A549 (cell line): ENCODE measurements at regions not wholly inside any gene's neighbourhood (a gene's known extent, or its start where the extent isn't known, plus 50 kb on each side); places are given as distances from the start of the nearest gene placed in this dataset.
A peak's percentile ranks its signal among the peaks of the same experiment; 100 is the strongest.

ENCODE experiments used
- ATAC-seq, 2 experiments: fragments of 200-7000 bp in 1 of 2; fragments of >200 bp in 1 of 2; cut with Nextera tagmentation in 1 of 2; cut with Tn5 transposase in 1 of 2; 3 replicates each; pipeline versions ENCODE4 v1.8.0 to v1.9.1; 2018 to 2020; ENCODE audit warnings: mild to moderate bottlenecking in 1 of 2, moderate library complexity in 1 of 2
- CTCF ChIA-PET: fragments of 300-600 bp; sonication (Branson Sonifier 250); formaldehyde crosslinking; extraction: SDS; loops from one replicate; lab custom pipeline; 2021; ENCODE audit warnings: antibody characterized with exemption, inconsistent platforms; lab: Yijun Ruan, JAX
- POLR2A ChIA-PET: fragments of 350-600 bp; formaldehyde crosslinking; extraction: SDS; loops from one replicate; lab custom pipeline; 2021; ENCODE audit warnings: antibody characterized with exemption, inconsistent platforms; lab: Yijun Ruan, JAX
- DNase-seq, 2 experiments: peaks; one replicate each; pipeline versions ENCODE4 v3.0.0 to v3.0.0-alpha.2; 2011 to 2016; ENCODE audit warnings: low read depth in 1 of 2, low spot score in 1 of 2
- FAIRE-seq: peaks from 2 replicates; lab custom pipeline; 2011; peaks lifted over from hg19 to GRCh38; lab: Jason Lieb, UNC
- H3K27ac ChIP-seq, 2 experiments: fragments of >200 bp; sonication (Bioruptor Twin); formaldehyde crosslinking; 3 replicates each; pipeline ENCODE4 v1.5.1; 2016 to 2017
- H3K4me1 ChIP-seq: fragments of >200 bp; sonication (Bioruptor Twin); formaldehyde crosslinking; 3 replicates; pipeline ENCODE4 v1.6.1; 2016
- H3K4me2 ChIP-seq: fragments of >200 bp; sonication (Bioruptor Twin); formaldehyde crosslinking; 3 replicates; pipeline ENCODE4 v1.6.1; 2016
- H3K4me3 ChIP-seq: fragments of >200 bp; sonication (Bioruptor Twin); formaldehyde crosslinking; 3 replicates; pipeline ENCODE4 v1.5.1; 2016
- H3K9me3 ChIP-seq: fragments of >200 bp; sonication (Bioruptor Twin); formaldehyde crosslinking; 3 replicates; pipeline ENCODE4 v1.6.1; 2016
- BCL3 ChIP-seq: fragments of >200 bp; sonication (Bioruptor Twin); formaldehyde crosslinking; IDR thresholded peaks from 3 replicates; pipeline ENCODE4 v1.6.1; 2016
- CBX8 ChIP-seq: fragments of 200-600 bp; sonication (generic); IDR thresholded peaks from 2 replicates; pipeline ENCODE4 v1.6.1; 2016
- CTCF ChIP-seq: fragments of >200 bp; sonication (Bioruptor Twin); formaldehyde crosslinking; IDR thresholded peaks from 3 replicates; pipeline ENCODE4 v1.5.1; 2016
- EHF ChIP-seq: fragments of 250-450 bp; sonication (Bioruptor Pico); IDR thresholded peaks from 2 replicates; pipeline ENCODE4 v1.5.0; 2020; ENCODE audit warnings: mild to moderate bottlenecking
- EHMT2 ChIP-seq: fragments of 200-600 bp; sonication (generic); IDR thresholded peaks from 2 replicates; pipeline ENCODE4 v1.6.1; 2016; ENCODE audit warnings: antibody characterized with exemption, low read depth, mild to moderate bottlenecking, moderate library complexity
- HDAC2 ChIP-seq: fragments of 200-600 bp; sonication (generic); IDR thresholded peaks from 2 replicates; pipeline ENCODE4 v1.6.1; 2016
- HES2 ChIP-seq: fragments of >200 bp; sonication (Bioruptor Twin); formaldehyde crosslinking; IDR thresholded peaks from 2 replicates; pipeline ENCODE4 v1.6.1; 2016
- HEYL ChIP-seq: fragments of 250-450 bp; sonication (Bioruptor Pico); IDR thresholded peaks from 2 replicates; pipeline ENCODE4 v1.8.0; 2021; ENCODE audit warnings: mild to moderate bottlenecking, moderate library complexity
- JUNB ChIP-seq: fragments of >200 bp; sonication (Bioruptor Twin); formaldehyde crosslinking; IDR thresholded peaks from 2 replicates; pipeline ENCODE4 v1.6.1; 2016
- KDM1A ChIP-seq: fragments of 200-600 bp; sonication (generic); IDR thresholded peaks from 2 replicates; pipeline ENCODE4 v1.6.1; 2016; ENCODE audit warnings: low read depth, mild to moderate bottlenecking
- KDM5A ChIP-seq: fragments of 200-600 bp; sonication (generic); IDR thresholded peaks from 2 replicates; pipeline ENCODE4 v1.6.1; 2016; ENCODE audit warnings: antibody characterized with exemption, mild to moderate bottlenecking
- MAX ChIP-seq: IDR thresholded peaks from 2 replicates; pipeline ENCODE4 v1.6.1; 2012
- MAZ ChIP-seq: fragments of 150-350 bp; IDR thresholded peaks from 2 replicates; pipeline ENCODE4 v1.6.1; 2014; ENCODE audit warnings: antibody characterized with exemption, low read depth, low read length, borderline replicate concordance
- NPAS2 ChIP-seq: fragments of 250-450 bp; sonication (Bioruptor Pico); IDR thresholded peaks from 2 replicates; pipeline ENCODE4 v1.8.0; 2022; ENCODE audit warnings: mild to moderate bottlenecking, moderate library complexity, borderline replicate concordance
- NR3C1 ChIP-seq: fragments of >200 bp; sonication (Bioruptor Twin); formaldehyde crosslinking; IDR thresholded peaks from 3 replicates; pipeline ENCODE4 v1.6.1; 2017
- PBX3 ChIP-seq: IDR thresholded peaks from 2 replicates; pipeline ENCODE4 v1.6.1; 2012
- PHF8 ChIP-seq: fragments of 200-600 bp; sonication (generic); IDR thresholded peaks from 2 replicates; pipeline ENCODE4 v1.6.1; 2016; ENCODE audit warnings: low read depth, mild to moderate bottlenecking, antibody characterized with exemption, moderate library complexity, borderline replicate concordance
- POLR2A ChIP-seq: IDR thresholded peaks from 2 replicates; pipeline ENCODE4 v1.6.1; 2012; ENCODE audit warnings: mild to moderate bottlenecking, low read length
- POLR2AphosphoS2 ChIP-seq: conservative IDR thresholded peaks from 2 replicates; pipeline ENCODE4 v1.6.1; 2012; ENCODE audit warnings: low read length, improper control_type of control experiment, inconsistent platforms
- RAD21 ChIP-seq, 2 experiments: fragments of >200 bp in 1 of 2; sonication (Bioruptor Twin) in 1 of 2; formaldehyde crosslinking in 1 of 2; IDR thresholded peaks in 1 of 2; conservative IDR thresholded peaks in 1 of 2; 2 replicates in 1 of 2; 3 replicates in 1 of 2; pipeline ENCODE4 v1.6.1; 2012 to 2018; ENCODE audit warnings: inconsistent platforms in 1 of 2
- RCOR1 ChIP-seq: fragments of 150-350 bp; IDR thresholded peaks from 2 replicates; pipeline ENCODE4 v1.6.1; 2014; ENCODE audit warnings: antibody characterized with exemption, low read length, low read depth
- RNF2 ChIP-seq: fragments of 200-600 bp; sonication (generic); IDR thresholded peaks from 2 replicates; pipeline ENCODE4 v1.6.1; 2016; ENCODE audit warnings: low read depth, mild to moderate bottlenecking, antibody characterized with exemption, moderate library complexity, borderline replicate concordance
- SMC3 ChIP-seq: fragments of >200 bp; sonication (Bioruptor Twin); formaldehyde crosslinking; IDR thresholded peaks from 3 replicates; pipeline ENCODE4 v1.6.1; 2018; ENCODE audit warnings: inconsistent platforms
- TFCP2L1 ChIP-seq: fragments of 250-450 bp; sonication (Bioruptor Pico); IDR thresholded peaks from 2 replicates; pipeline ENCODE4 v1.5.0; 2021; ENCODE audit warnings: mild to moderate bottlenecking
- TP53 ChIP-seq: fragments of 250-450 bp; sonication (Bioruptor Pico); IDR thresholded peaks from 2 replicates; pipeline ENCODE4 v1.5.0; 2021; ENCODE audit warnings: mild to moderate bottlenecking, moderate library complexity
- ZFP36 ChIP-seq: fragments of 450-650 bp; IDR thresholded peaks from 2 replicates; pipeline ENCODE4 v1.6.1; 2014; ENCODE audit warnings: borderline replicate concordance; ENCODE audit not compliant: partially characterized antibody
- ZSCAN20 ChIP-seq: fragments of 250-450 bp; sonication (Bioruptor Pico); IDR thresholded peaks from 2 replicates; pipeline ENCODE4 v1.8.0; 2022; ENCODE audit warnings: mild to moderate bottlenecking, moderate library complexity
- WGBS: methylation state at CpG from one replicate; pipeline ENCODE4 v1.1.6; 2017; ENCODE audit errors: missing lambda C conversion rate; 5-methylcytosine and 5-hydroxymethylcytosine counted together
- TF ChIP-seq, protein P1 (sequence below): fragments of 450-650 bp; IDR thresholded peaks from 2 replicates; pipeline ENCODE4 v1.6.1; 2014; ENCODE audit warnings: antibody characterized with exemption

- POLR2A ChIA-PET: no interaction called here
- TF ChIP-seq MAX (peak; percentile 10; the same call in 1 of the 2 replicates), RCOR1 (no peak)
- H3K4me2 ChIP-seq: peak overlapping the region; percentile 64
- ATAC-seq (peak in 1 of 2 experiments; percentile 55; a peak in 3 of 6 replicates), FAIRE-seq (peak; percentile 32), DNase-seq (peak in 1 of 2 experiments; percentile 15)
- no peaks in the 10 kb centered on the region; the same call in 2 of the 3 replicates for H3K9me3 ChIP-seq
- H3K4me1 ChIP-seq: peaks cover 30% of the 10 kb centered on the region
- no peak overlapping the region for H3K4me3 ChIP-seq
- WGBS: 68% methylated on average over 5 of the region's 5 CpGs
- CTCF ChIA-PET: no interaction called here
- H3K27ac ChIP-seq: peak overlapping the region; percentile 64 to 67
These were observed 611.7 kb downstream of the NR2F1-AS1 start for GRCh38 chr5:92969191-92969780.

- DNase-seq: no peak
- Histone ChIP-seq H3K4me3 (no peak overlapping the region), H3K4me1 (peaks cover under 1% of the 10 kb centered on the region)
- WGBS: 97% methylated on average over 2 of the region's 2 CpGs
- CTCF ChIA-PET: no interaction called here
- TF ChIP-seq SMC3 (no peak), TFCP2L1 (CRISPR knock-in tag) (no peak), RNF2 (no peak), RAD21 (conservative IDR thresholded peaks at IDR 0.05 in 1 of 2, IDR thresholded peaks at IDR 0.05 in 1 of 2) (no peak), PHF8 (no peak), HES2 (no peak), NPAS2 (no peak)
- TF ChIP-seq, protein P1, sequence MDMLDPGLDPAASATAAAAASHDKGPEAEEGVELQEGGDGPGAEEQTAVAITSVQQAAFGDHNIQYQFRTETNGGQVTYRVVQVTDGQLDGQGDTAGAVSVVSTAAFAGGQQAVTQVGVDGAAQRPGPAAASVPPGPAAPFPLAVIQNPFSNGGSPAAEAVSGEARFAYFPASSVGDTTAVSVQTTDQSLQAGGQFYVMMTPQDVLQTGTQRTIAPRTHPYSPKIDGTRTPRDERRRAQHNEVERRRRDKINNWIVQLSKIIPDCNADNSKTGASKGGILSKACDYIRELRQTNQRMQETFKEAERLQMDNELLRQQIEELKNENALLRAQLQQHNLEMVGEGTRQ: no peak
- TF ChIP-seq, all 56 proteins: peak for 0
- no peak for FAIRE-seq
- POLR2A ChIA-PET: no interaction called here
- Histone ChIP-seq H3K9me3 (no peaks in the 10 kb centered on the region), H3K27ac (no peak overlapping the region), H3K4me2 (no peak overlapping the region)
- no peak for ATAC-seq
These were observed 617.2 kb downstream of the NR2F1-AS1 start for GRCh38 chr5:92963800-92964199.

DNA sequence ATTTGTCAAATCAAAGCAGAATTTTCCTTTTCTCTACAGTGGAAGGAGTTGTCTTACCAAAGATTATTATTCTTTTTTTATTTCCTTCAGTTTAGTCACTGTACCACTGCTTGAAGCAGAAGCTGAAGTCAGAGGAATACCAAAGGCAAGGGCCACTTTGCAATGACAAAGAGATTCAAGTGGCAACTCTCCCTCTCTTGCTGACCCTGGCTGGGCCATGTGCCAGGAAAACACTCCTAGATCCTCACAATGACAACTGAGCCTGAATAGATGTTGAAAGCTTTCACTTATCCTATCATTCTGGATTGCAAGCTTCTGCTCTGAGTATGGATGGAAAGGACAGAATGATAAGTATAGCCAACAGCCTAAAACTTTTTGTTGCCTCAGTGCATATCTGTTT lies 618.3 kb downstream of the NR2F1-AS1 start:
- no peak overlapping the region for H3K4me3 ChIP-seq
- H3K27ac ChIP-seq: no peak overlapping the region
- TF ChIP-seq ZSCAN20 (CRISPR knock-in tag) (no peak), MAZ (no peak), KDM1A (no peak), ZFP36 (no peak), HEYL (no peak), POLR2AphosphoS2 (no peak), EHMT2 (no peak), HDAC2 (no peak), BCL3 (no peak), POLR2A (no peak), CTCF (no peak), PBX3 (no peak), CBX8 (no peak), JUNB (no peak), NR3C1 (no peak), KDM5A (no peak), EHF (no peak), TP53 (CRISPR knock-in tag) (no peak)
- TF ChIP-seq, protein P1: no peak
- DNase-seq (no peak), ATAC-seq (no peak), FAIRE-seq (peak; percentile 65)
- ChIA-PET CTCF (no interaction called here), POLR2A (no interaction called here)
- no peak overlapping the region for H3K4me2 ChIP-seq
- no peaks in the 10 kb centered on the region for H3K9me3 ChIP-seq
- no peaks in the 10 kb centered on the region; the same call in 2 of the 3 replicates for H3K4me1 ChIP-seq
